Testis (tissue), 2 donors: ENCODE measurements at regions not wholly inside any gene's neighbourhood (a gene's known extent, or its start where the extent isn't known, plus 50 kb on each side); places are given as distances from the start of the nearest gene placed in this dataset.

ENCODE experiments used
- DNase-seq: peaks from one replicate; pipeline ENCODE4 v3.0.0-alpha.2; 2019
- H3K27ac ChIP-seq, 2 donors: fragments of 200-600 bp; sonication (generic); one replicate each; pipeline ENCODE4 v1.5.1; 2019
- H3K27me3 ChIP-seq: fragments of 200-600 bp; sonication (generic); one replicate; pipeline ENCODE4 v1.5.1; 2019
- H3K36me3 ChIP-seq: fragments of 200-600 bp; sonication (generic); one replicate; pipeline ENCODE4 v1.5.1; 2017; ENCODE audit warnings: low read depth; ENCODE audit errors: missing control alignments
- H3K4me1 ChIP-seq: fragments of 200-600 bp; sonication (generic); one replicate; pipeline ENCODE4 v1.5.1; 2019
- H3K4me3 ChIP-seq, 2 donors: fragments of 200-600 bp; sonication (generic); one replicate each; pipeline ENCODE4 v1.5.1; 2017 to 2019
- H3K9me3 ChIP-seq: fragments of 200-600 bp; sonication (generic); one replicate; pipeline ENCODE4 v1.5.1; 2017
- POLR2A ChIP-seq: fragments of 450-650 bp; IDR thresholded peaks from one replicate; pipeline ENCODE4 v1.6.1; 2017; ENCODE audit warnings: antibody characterized with exemption, mild to moderate bottlenecking, moderate library complexity
- WGBS, 2 donors: methylation state at CpG; one replicate each; pipeline ENCODE4 v1.1.5; 2018; 5-methylcytosine and 5-hydroxymethylcytosine counted together
- intact Hi-C: fragments of 100-400 bp; cut with DNase I; formaldehyde crosslinking; loops from one replicate; pipeline ENCODE4 v1.15.1; 2023; ENCODE audit warnings: low total_unique reads
- TF ChIP-seq, protein P1 (sequence below), 3 experiments: fragments of 450-650 bp in 2 of 3; fragments of 200-600 bp in 1 of 3; sonication (generic) in 1 of 3; IDR thresholded peaks; one replicate each; pipeline ENCODE4 v1.5.1; 2016 to 2019; ENCODE audit warnings: antibody characterized with exemption in 3 of 3, mild to moderate bottlenecking in 2 of 3, moderate library complexity in 1 of 3

DNA sequence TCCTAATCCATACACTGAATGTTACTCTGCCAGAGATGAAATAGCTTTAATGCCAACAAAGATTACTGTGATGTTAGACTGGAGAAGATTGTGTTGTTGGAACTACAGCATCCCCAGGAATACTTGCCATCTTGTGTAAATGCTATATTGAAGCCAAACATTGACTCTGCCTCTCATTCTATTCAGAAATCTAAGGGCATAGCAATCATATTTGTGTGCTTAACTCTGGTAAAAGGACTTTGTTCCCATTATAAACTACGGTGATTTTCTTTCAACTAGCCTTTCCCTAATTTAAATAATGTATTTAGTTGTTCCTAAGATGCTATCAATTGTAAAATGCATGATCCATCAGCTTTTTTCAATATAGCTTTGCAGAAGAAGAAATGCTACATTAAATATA lies 498.4 kb upstream of the LRRN3 start:
- Histone ChIP-seq H3K4me1 (no peaks in the 10 kb centered on the region), H3K4me3 (no peak overlapping the region), H3K27ac (no peak overlapping the region), H3K9me3 (no peaks in the 10 kb centered on the region), H3K36me3 (no peaks in the 10 kb centered on the region), H3K27me3 (no peaks in the 10 kb centered on the region)
- WGBS, 2 donors = 81 to 96% methylated on average over 1 of the region's 1 CpG
- intact Hi-C loops = no loop called here
- no peak for DNase-seq
- TF ChIP-seq, protein P1, sequence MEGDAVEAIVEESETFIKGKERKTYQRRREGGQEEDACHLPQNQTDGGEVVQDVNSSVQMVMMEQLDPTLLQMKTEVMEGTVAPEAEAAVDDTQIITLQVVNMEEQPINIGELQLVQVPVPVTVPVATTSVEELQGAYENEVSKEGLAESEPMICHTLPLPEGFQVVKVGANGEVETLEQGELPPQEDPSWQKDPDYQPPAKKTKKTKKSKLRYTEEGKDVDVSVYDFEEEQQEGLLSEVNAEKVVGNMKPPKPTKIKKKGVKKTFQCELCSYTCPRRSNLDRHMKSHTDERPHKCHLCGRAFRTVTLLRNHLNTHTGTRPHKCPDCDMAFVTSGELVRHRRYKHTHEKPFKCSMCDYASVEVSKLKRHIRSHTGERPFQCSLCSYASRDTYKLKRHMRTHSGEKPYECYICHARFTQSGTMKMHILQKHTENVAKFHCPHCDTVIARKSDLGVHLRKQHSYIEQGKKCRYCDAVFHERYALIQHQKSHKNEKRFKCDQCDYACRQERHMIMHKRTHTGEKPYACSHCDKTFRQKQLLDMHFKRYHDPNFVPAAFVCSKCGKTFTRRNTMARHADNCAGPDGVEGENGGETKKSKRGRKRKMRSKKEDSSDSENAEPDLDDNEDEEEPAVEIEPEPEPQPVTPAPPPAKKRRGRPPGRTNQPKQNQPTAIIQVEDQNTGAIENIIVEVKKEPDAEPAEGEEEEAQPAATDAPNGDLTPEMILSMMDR (IDR thresholded peaks at IDR 0.05) = no peak
- TF ChIP-seq POLR2A = no peak

DNA sequence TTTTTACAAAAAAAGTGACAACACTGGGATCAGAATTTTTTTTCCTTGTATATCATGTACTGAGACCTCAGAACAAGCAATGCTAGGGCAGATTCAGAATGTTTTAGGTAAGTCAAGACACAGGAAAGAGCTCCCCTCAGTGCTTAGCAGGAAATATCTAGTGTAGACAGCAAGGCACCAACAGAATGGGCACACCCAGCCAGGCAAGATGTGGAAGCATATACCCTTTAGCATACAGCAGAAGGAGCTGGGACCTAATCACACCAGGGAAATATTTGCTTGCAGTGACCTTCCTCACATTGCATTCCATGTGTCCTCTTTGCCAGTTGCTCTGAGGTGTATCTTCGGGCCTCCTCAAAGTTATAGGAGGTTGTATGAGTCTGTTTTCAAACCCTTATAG lies 497.6 kb upstream of the LRRN3 start:
- 93 to 100% methylated on average over 1 of the region's 1 CpG for WGBS, 2 donors
- no peaks in the 10 kb centered on the region for H3K4me1 ChIP-seq
- H3K27ac ChIP-seq = no peak overlapping the region
- intact Hi-C loops = no loop called here
- DNase-seq = no peak
- no peaks in the 10 kb centered on the region for H3K27me3 ChIP-seq
- TF ChIP-seq POLR2A = no peak
- no peak overlapping the region for H3K4me3 ChIP-seq
- H3K36me3 ChIP-seq = no peaks in the 10 kb centered on the region
- H3K9me3 ChIP-seq = no peaks in the 10 kb centered on the region

DNA sequence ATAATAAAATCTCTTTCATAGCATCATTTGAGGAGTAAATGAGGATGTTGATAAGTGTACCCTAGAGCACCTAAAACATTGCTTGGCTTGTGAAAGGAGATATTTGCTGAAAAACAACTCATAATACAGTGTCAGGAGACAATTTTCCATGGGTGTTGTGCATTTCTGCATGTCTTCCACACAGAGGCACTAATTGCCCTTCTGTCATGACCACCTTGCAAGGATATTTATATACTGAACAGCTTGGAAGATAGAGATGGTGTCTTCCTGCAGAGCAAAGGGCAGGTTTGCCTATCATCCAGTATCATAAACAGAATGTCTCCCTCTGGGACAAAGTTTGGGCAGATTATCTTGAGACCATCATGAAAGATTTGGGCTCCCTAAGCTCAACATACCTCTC lies 495.2 kb upstream of the LRRN3 start:
- no peaks in the 10 kb centered on the region for H3K36me3 ChIP-seq
- no peaks in the 10 kb centered on the region for H3K27me3 ChIP-seq
- no peaks in the 10 kb centered on the region for H3K4me1 ChIP-seq
- intact Hi-C loops = no loop called here
- TF ChIP-seq, protein P1 (IDR thresholded peaks at IDR 0.05) = no peak
- no peak for TF ChIP-seq POLR2A
- no peak overlapping the region for H3K4me3 ChIP-seq
- no peak for DNase-seq
- H3K9me3 ChIP-seq = no peaks in the 10 kb centered on the region
- H3K27ac ChIP-seq = no peak overlapping the region

DNA sequence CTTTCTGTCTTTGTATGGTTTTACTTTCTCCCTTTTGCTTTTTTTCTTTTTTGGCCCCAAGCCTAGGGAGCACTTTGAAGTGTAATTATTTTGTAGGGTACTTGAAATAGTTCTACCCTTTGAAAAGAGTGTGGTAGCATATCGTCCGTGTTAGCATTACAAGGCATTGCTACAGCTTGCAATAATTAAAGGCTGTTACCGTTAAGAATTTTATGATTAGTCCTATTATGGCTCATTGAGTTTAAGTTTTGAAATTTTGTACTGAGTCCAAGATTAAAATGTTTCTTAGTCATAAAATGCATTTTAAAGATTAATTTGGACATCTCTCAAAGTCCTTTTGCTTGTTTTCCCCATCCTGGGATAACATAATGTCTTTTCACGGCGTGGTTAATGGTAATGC lies 490.0 kb upstream of the LRRN3 start:
- H3K4me1 ChIP-seq = no peaks in the 10 kb centered on the region
- no peaks in the 10 kb centered on the region for H3K27me3 ChIP-seq
- H3K27ac ChIP-seq = no peak overlapping the region
- H3K9me3 ChIP-seq = no peaks in the 10 kb centered on the region
- intact Hi-C loops = no loop called here
- H3K4me3 ChIP-seq = no peak overlapping the region
- DNase-seq = no peak
- WGBS, 2 donors = 62 to 64% methylated on average over 5 of the region's 5 CpGs
- H3K36me3 ChIP-seq = no peaks in the 10 kb centered on the region
- TF ChIP-seq POLR2A = no peak
- TF ChIP-seq, protein P1 (IDR thresholded peaks at IDR 0.05) = no peak

DNA sequence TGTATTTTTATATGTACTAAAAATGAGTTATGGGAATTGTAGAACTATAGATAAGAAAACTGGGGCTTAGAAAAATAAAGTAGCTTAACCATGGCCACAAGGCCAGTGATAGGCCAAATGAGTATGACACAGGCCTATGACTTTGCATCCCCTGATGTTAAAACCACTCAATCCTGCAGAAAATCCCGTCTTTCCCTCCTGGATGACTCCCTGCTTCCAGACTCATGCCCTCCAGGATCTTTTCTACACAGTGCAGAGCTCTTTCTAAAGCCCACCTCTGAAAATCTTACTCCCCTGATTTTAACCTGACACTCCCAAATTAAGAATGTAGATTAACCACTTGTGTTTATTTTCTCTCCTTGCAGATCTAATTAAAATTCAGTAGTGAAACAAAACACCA lies 489.2 kb upstream of the LRRN3 start:
- 85 to 86% methylated on average over 1 of the region's 1 CpG for WGBS, 2 donors
- intact Hi-C loops = no loop called here
- no peaks in the 10 kb centered on the region for H3K36me3 ChIP-seq

More for the DNA sequence above, 489.2 kb upstream of the LRRN3 start:
- no peak for DNase-seq
- H3K27ac ChIP-seq = no peak overlapping the region
- H3K4me3 ChIP-seq = no peak overlapping the region
- H3K4me1 ChIP-seq = no peaks in the 10 kb centered on the region
- TF ChIP-seq, protein P1 (IDR thresholded peaks at IDR 0.05) = no peak
- no peak for TF ChIP-seq POLR2A
- H3K9me3 ChIP-seq = no peaks in the 10 kb centered on the region
- no peaks in the 10 kb centered on the region for H3K27me3 ChIP-seq
